Lower leg skin (tissue), 3 donors: ENCODE measurements at regions not wholly inside any gene's neighbourhood (a gene's known extent, or its start where the extent isn't known, plus 50 kb on each side); places are given as distances from the start of the nearest gene placed in this dataset.

Source experiments
- CTCF ChIP-seq, 3 donors: fragments of 450-650 bp; IDR thresholded peaks; one replicate each; pipeline ENCODE4 v1.5.1; 2016; ENCODE audit warnings: antibody characterized with exemption in 3 of 3, mild to moderate bottlenecking in 3 of 3, moderate library complexity in 2 of 3
- POLR2A ChIP-seq, 2 donors: fragments of 450-650 bp; IDR thresholded peaks; one replicate each; pipeline ENCODE4 v1.6.1; 2016 to 2017; ENCODE audit warnings: antibody characterized with exemption in 2 of 2, mild to moderate bottlenecking in 1 of 2, moderate library complexity in 1 of 2

- TF ChIP-seq CTCF (IDR thresholded peaks at IDR 0.05), result no peak
- TF ChIP-seq POLR2A (IDR thresholded peaks at IDR 0.05), result no peak
Observed at GRCh38 chr4:23242962-23243361, 550.2 kb downstream of the GBA3 start.
